BJ (cell line): ENCODE measurements at regions not wholly inside any gene's neighbourhood (a gene's known extent, or its start where the extent isn't known, plus 50 kb on each side); places are given as distances from the start of the nearest gene placed in this dataset.
"Not testable (repeated sequence)": the region's sequence is repeated elsewhere in the genome, so short reads cannot be mapped to it uniquely, and the experiment has no call there.

Experiments
- CTCF ChIA-PET: fragments of 350-600 bp; formaldehyde crosslinking; extraction: SDS; loops from one replicate; lab custom pipeline; 2021; ENCODE audit warnings: antibody characterized with exemption, inconsistent platforms; lab: Yijun Ruan, JAX
- POLR2A ChIA-PET: fragments of 300-600 bp; sonication (Branson Sonifier 250); formaldehyde crosslinking; extraction: SDS; loops from one replicate; lab custom pipeline; 2021; ENCODE audit warnings: antibody characterized with exemption; lab: Charles Lee
- DNase-seq: peaks from one replicate; pipeline ENCODE4 v3.0.0-alpha.2; 2011; ENCODE audit warnings: low read depth
- H3K27me3 ChIP-seq: 2 replicates; pipeline ENCODE4 v1.6.0; 2011; ENCODE audit warnings: low read length; ENCODE audit not compliant: control insufficient read depth, insufficient read depth
- H3K36me3 ChIP-seq: 2 replicates; pipeline ENCODE4 v1.5.1; 2011; ENCODE audit warnings: low read length; ENCODE audit not compliant: control insufficient read depth, insufficient read depth
- H3K4me3 ChIP-seq: 2 replicates; pipeline ENCODE4 v1.5.1; 2011; ENCODE audit warnings: low read depth, mild to moderate bottlenecking, control low read depth, low read length
- CTCF ChIP-seq: IDR thresholded peaks from 2 replicates; pipeline ENCODE4 v1.5.1; 2011; ENCODE audit warnings: low read depth, mild to moderate bottlenecking, control low read depth, inconsistent platforms, low read length, moderate library complexity; ENCODE audit not compliant: insufficient read depth

GRCh38 chr11:112345706-112346105 lies 85.0 kb upstream of the PLET1 start:
- TF ChIP-seq CTCF: 0 out of 2 replicates have a peak, but pooled peaks have one; percentile 15
- ChIA-PET POLR2A (no interaction called here), CTCF (interaction anchor here (0.9 to 1.5 kb wide), 2 partner anchors 11 to 16 kb away, joined by 3 to 4 read pairs; no protein-coding TSS in a partner anchor)
- DNase-seq: no peak
- Histone ChIP-seq H3K4me3 (no peak overlapping the region), H3K27me3 (no peaks in the 10 kb centered on the region), H3K36me3 (no peaks in the 10 kb centered on the region)

- TF ChIP-seq CTCF: no peak
- Histone ChIP-seq H3K27me3 (no peaks in the 10 kb centered on the region), H3K36me3 (no peaks in the 10 kb centered on the region), H3K4me3 (no peak overlapping the region)
- CTCF ChIA-PET: interaction anchor here (0.9 to 1.5 kb wide), 2 partner anchors 10 to 15 kb away, joined by 3 to 4 read pairs; no protein-coding TSS in a partner anchor
- POLR2A ChIA-PET: no interaction called here
- no peak for DNase-seq
These were observed 85.9 kb upstream of the PLET1 start for GRCh38 chr11:112346586-112346985.

- H3K4me3 ChIP-seq: no peak overlapping the region
- POLR2A ChIA-PET: no interaction called here
- no peak for DNase-seq
- no peaks in the 10 kb centered on the region for H3K36me3 ChIP-seq
- H3K27me3 ChIP-seq: no peaks in the 10 kb centered on the region
- no peak for TF ChIP-seq CTCF
- CTCF ChIA-PET: no interaction called here
These were observed 87.9 kb upstream of the PLET1 start for GRCh38 chr11:112348480-112349029.

- POLR2A ChIA-PET, DNase-seq, H3K4me3 ChIP-seq, H3K36me3 ChIP-seq, CTCF ChIA-PET, H3K27me3 ChIP-seq: not testable (repeated sequence)
These were observed 90.8 kb upstream of the PLET1 start for GRCh38 chr11:112351423-112351822.

- CTCF ChIA-PET: interaction anchor here (1.1 kb wide), 1 partner anchor 40 kb away, joined by 3 read pairs; no protein-coding TSS in a partner anchor
- Histone ChIP-seq H3K4me3 (no peak overlapping the region), H3K27me3 (no peaks in the 10 kb centered on the region), H3K36me3 (no peaks in the 10 kb centered on the region)
- POLR2A ChIA-PET: no interaction called here
- no peak for DNase-seq
- TF ChIP-seq CTCF: no peak
These were observed 92.2 kb upstream of the PLET1 start for GRCh38 chr11:112352907-112353306.

- POLR2A ChIA-PET: interaction anchor here (0.6 kb wide), 1 partner anchor 11 kb away, joined by 3 read pairs; no protein-coding TSS in a partner anchor
- no peak for TF ChIP-seq CTCF
- Histone ChIP-seq H3K27me3 (no peaks in the 10 kb centered on the region), H3K4me3 (no peak overlapping the region), H3K36me3 (no peaks in the 10 kb centered on the region)
- CTCF ChIA-PET: no interaction called here
- DNase-seq: no peak
These were observed 93.7 kb upstream of the PLET1 start for GRCh38 chr11:112354364-112354763.
